HCT116 (cell line): ENCODE measurements at regions not wholly inside any gene's neighbourhood (a gene's known extent, or its start where the extent isn't known, plus 50 kb on each side); places are given as distances from the start of the nearest gene placed in this dataset.

ENCODE experiments used
- ATAC-seq: fragments of 200-7000 bp; cut with Tn5 transposase; 2 replicates; pipeline ENCODE4 v1.9.1; 2020; ENCODE audit warnings: mild to moderate bottlenecking, moderate library complexity
- BruUV-seq: library from RNA; stranded (reverse); fragments of 400-500 nt; replicated peaks from 2 replicates; lab custom pipeline; 2021; lab: Mats Ljungman, UMichigan
- CTCF ChIA-PET: fragments of 300-600 bp; sonication (Branson Sonifier 250); formaldehyde crosslinking; loops from one replicate; lab custom pipeline; 2021; ENCODE audit warnings: antibody characterized with exemption; lab: Charles Lee
- POLR2A ChIA-PET: fragments of 300-600, 350-600 bp; sonication (Branson Sonifier 250); formaldehyde crosslinking; loops from one replicate; lab custom pipeline; 2021; ENCODE audit warnings: antibody characterized with exemption; lab: Charles Lee
- RAD21 ChIA-PET, 2 experiments: fragments of 300-600 bp; sonication (Branson Sonifier 250); formaldehyde crosslinking; loops; one replicate each; lab custom pipeline; 2023; ENCODE audit warnings: low total read pairs in 2 of 2; ENCODE audit not compliant: uncharacterized antibody in 2 of 2, unreplicated experiment in 2 of 2, low non-redundant PET in 1 of 2; lab: Charles Lee
- DNase-seq: peaks from one replicate; pipeline ENCODE4 v3.0.0-alpha.2; 2010; ENCODE audit warnings: low read depth, low spot score
- H2AFZ ChIP-seq: fragments of 200-600 bp; shearing (Covaris generic), sonication (generic); 2 replicates; pipeline ENCODE4 v1.6.1; 2017; ENCODE audit warnings: low read depth, mixed run types, mixed read lengths, antibody characterized with exemption, low read length; ENCODE audit not compliant: poor library complexity, severe bottlenecking
- H3K27ac ChIP-seq: 2 replicates; pipeline ENCODE4 v1.5.1; 2012; ENCODE audit warnings: low read depth, low read length
- H3K27me3 ChIP-seq: fragments of 200-600 bp; sonication (generic); 2 replicates; pipeline ENCODE4 v1.6.1; 2016; ENCODE audit warnings: mixed run types, low read length, mixed read lengths; ENCODE audit not compliant: insufficient read depth
- H3K36me3 ChIP-seq, 2 experiments: fragments of 200-500 bp in 1 of 2; fragments of 200-600 bp in 1 of 2; sonication (Bioruptor generic) in 1 of 2; sonication (generic) in 1 of 2; 2 replicates each; pipeline versions ENCODE4 v1.5.1 to v1.6.1; 2014 to 2016; ENCODE audit warnings: low read length in 2 of 2, inconsistent platforms in 1 of 2, mixed read lengths in 1 of 2, mixed run types in 1 of 2; ENCODE audit not compliant: insufficient read depth in 2 of 2, control insufficient read depth in 1 of 2
- H3K4me1 ChIP-seq, 2 experiments: fragments of 200-600 bp in 1 of 2; sonication (generic) in 1 of 2; 2 replicates each; pipeline versions ENCODE4 v1.5.1 to v1.6.1; 2012 to 2017; ENCODE audit warnings: low read length in 2 of 2, inconsistent platforms in 1 of 2, mild to moderate bottlenecking in 1 of 2, mixed read lengths in 1 of 2, mixed run types in 1 of 2, moderate library complexity in 1 of 2; ENCODE audit not compliant: insufficient read depth in 2 of 2, control insufficient read depth in 1 of 2
- H3K4me2 ChIP-seq: fragments of 200-600 bp; sonication (generic); 2 replicates; pipeline ENCODE4 v1.6.1; 2017; ENCODE audit warnings: mixed run types, low read length, mixed read lengths
- H3K4me3 ChIP-seq, 2 experiments: fragments of 200-600 bp in 1 of 2; sonication (generic) in 1 of 2; replicated peaks in 1 of 2; 2 replicates each; pipeline ENCODE4 v1.5.1; 2011 to 2016; ENCODE audit warnings: low read length in 2 of 2, control low read depth in 1 of 2, low read depth in 1 of 2, mild to moderate bottlenecking in 1 of 2, mixed read lengths in 1 of 2, mixed run types in 1 of 2
- H3K79me2 ChIP-seq: fragments of 200-600 bp; sonication (generic); 2 replicates; pipeline ENCODE4 v1.6.1; 2017; ENCODE audit warnings: mild to moderate bottlenecking, mixed run types, low read length, moderate library complexity, mixed read lengths; ENCODE audit not compliant: insufficient read depth
- H3K9ac ChIP-seq: fragments of 200-600 bp; sonication (generic); 2 replicates; pipeline ENCODE4 v1.6.1; 2016; ENCODE audit warnings: low read length, mixed read lengths
- H3K9me2 ChIP-seq: fragments of 200-600 bp; sonication (generic), shearing (Covaris generic); 2 replicates; pipeline ENCODE4 v1.6.1; 2017; ENCODE audit warnings: mixed run types, mild to moderate bottlenecking, moderate library complexity; ENCODE audit not compliant: insufficient read depth
- H3K9me3 ChIP-seq, 2 experiments: fragments of 200-500 bp in 1 of 2; fragments of 200-600 bp in 1 of 2; sonication (Bioruptor generic) in 1 of 2; sonication (generic) in 1 of 2; 2 replicates each; pipeline ENCODE4 v1.6.1; 2014 to 2017; ENCODE audit warnings: low read length in 2 of 2, mixed read lengths in 2 of 2, inconsistent platforms in 1 of 2, low read depth in 1 of 2, mild to moderate bottlenecking in 1 of 2, mixed run types in 1 of 2, moderate library complexity in 1 of 2; ENCODE audit not compliant: control insufficient read depth in 1 of 2, insufficient read depth in 1 of 2
- H4K20me1 ChIP-seq: fragments of 200-600 bp; sonication (generic), shearing (Covaris generic); 2 replicates; pipeline ENCODE4 v1.6.1; 2017; ENCODE audit warnings: mixed run types, mild to moderate bottlenecking, moderate library complexity; ENCODE audit not compliant: insufficient read depth
- CBX3 ChIP-seq: IDR thresholded peaks from 2 replicates; pipeline ENCODE4 v1.6.1; 2012; ENCODE audit warnings: low read depth
- EGR1 ChIP-seq: IDR thresholded peaks from 2 replicates; pipeline ENCODE4 v1.6.1; 2012; ENCODE audit warnings: low read depth
- FOSL1 ChIP-seq: IDR thresholded peaks from 2 replicates; pipeline ENCODE4 v1.6.1; 2012; ENCODE audit warnings: low read depth
- MAX ChIP-seq: IDR thresholded peaks from 2 replicates; pipeline ENCODE4 v1.6.1; 2012
- POLR2A ChIP-seq: IDR thresholded peaks from 2 replicates; pipeline ENCODE4 v1.7.0; 2011; ENCODE audit warnings: borderline replicate concordance; ENCODE audit not compliant: insufficient read depth, insufficient read length; ENCODE audit errors: extremely low read depth
- RAD21 ChIP-seq: IDR thresholded peaks from 2 replicates; pipeline ENCODE4 v1.6.1; 2012; ENCODE audit warnings: low read depth, mild to moderate bottlenecking
- SP1 ChIP-seq: IDR thresholded peaks from 2 replicates; pipeline ENCODE4 v1.6.1; 2012; ENCODE audit warnings: low read depth
- SRF ChIP-seq: IDR thresholded peaks from 2 replicates; pipeline ENCODE4 v1.6.1; 2012; ENCODE audit warnings: low read depth
- YY1 ChIP-seq: IDR thresholded peaks from 2 replicates; pipeline ENCODE4 v1.6.1; 2011; ENCODE audit warnings: low read length, low read depth, moderate library complexity, mild to moderate bottlenecking; ENCODE audit not compliant: insufficient replicate concordance; ENCODE audit errors: extremely low read depth
- ZNF274 ChIP-seq: fragments of 200-500 bp; sonication (Bioruptor generic); IDR thresholded peaks from 2 replicates; pipeline ENCODE4 v1.6.1; 2014; ENCODE audit warnings: mild to moderate bottlenecking, low read depth, low read length, inconsistent platforms
- intact Hi-C: fragments of 100-400 bp; cut with micrococcal nuclease; formaldehyde crosslinking; loops from 2 replicates; pipeline ENCODE4 v1.10.0; 2022

- intact Hi-C loops = no loop called here
- RAD21 ChIA-PET = no interaction called here
- no peak for DNase-seq
- Histone ChIP-seq H3K27ac (no peak overlapping the region), H3K9ac (no peak overlapping the region), H3K4me3 (no peak overlapping the region), H2AFZ (no peak overlapping the region), H3K79me2 (no peaks in the 10 kb centered on the region), H3K9me3 (no peaks in the 10 kb centered on the region), H3K36me3 (no peaks in the 10 kb centered on the region), H3K4me1 (peaks cover 0 to 12% of the 10 kb centered on the region in 2 experiments; a peak in 1 of 4 replicates), H3K9me2 (no peaks in the 10 kb centered on the region), H4K20me1 (no peaks in the 10 kb centered on the region), H3K4me2 (no peak overlapping the region), H3K27me3 (no peaks in the 10 kb centered on the region)
- ATAC-seq = no peak
- no TSS peak for BruUV-seq
- CTCF ChIA-PET = no interaction called here
- TF ChIP-seq ZNF274 (no peak), FOSL1 (no peak), POLR2A (no peak), RAD21 (no peak), EGR1 (no peak), YY1 (no peak), SP1 (no peak), MAX (no peak), SRF (no peak), CBX3 (no peak)
- POLR2A ChIA-PET = no interaction called here
These were observed 882.5 kb downstream of the SLC4A3 start for GRCh38 chr2:220509966-220510365.

DNA sequence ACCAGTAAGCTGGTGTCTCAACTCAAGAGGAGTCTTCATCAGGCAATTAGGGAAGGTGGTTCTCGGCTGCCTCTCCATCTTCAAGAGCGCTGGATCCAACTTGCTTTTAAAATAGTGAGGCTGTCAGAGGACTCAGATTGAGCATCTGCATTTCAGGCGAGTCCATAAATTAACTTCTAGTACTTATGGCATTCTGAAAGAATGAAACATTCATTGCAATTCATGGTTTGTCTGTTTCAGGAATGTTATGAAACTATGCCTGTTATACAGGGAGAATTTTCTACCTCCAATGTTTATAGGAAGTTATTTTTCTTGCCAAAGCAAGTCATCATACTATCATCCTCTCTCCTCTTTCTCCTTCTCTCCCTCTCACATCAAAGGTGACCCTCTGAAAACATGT lies 883.2 kb downstream of the SLC4A3 start:
- RAD21 ChIA-PET = no interaction called here

More for the DNA sequence above, 883.2 kb downstream of the SLC4A3 start:
- TF ChIP-seq MAX = no peak
- Histone ChIP-seq H3K36me3 (no peaks in the 10 kb centered on the region), H3K9me2 (no peaks in the 10 kb centered on the region), H2AFZ (no peak overlapping the region), H4K20me1 (no peaks in the 10 kb centered on the region), H3K4me2 (no peak overlapping the region), H3K79me2 (no peaks in the 10 kb centered on the region), H3K4me1 (peaks cover 0 to 8% of the 10 kb centered on the region in 2 experiments; a peak in 1 of 4 replicates), H3K4me3 (no peak overlapping the region), H3K9ac (no peak overlapping the region), H3K27me3 (no peaks in the 10 kb centered on the region), H3K27ac (no peak overlapping the region), H3K9me3 (no peaks in the 10 kb centered on the region)
- ChIA-PET POLR2A (no interaction called here), CTCF (no interaction called here)
- no peak for DNase-seq
- no peak for ATAC-seq
- BruUV-seq = no TSS peak
- intact Hi-C loops = no loop called here
